Heart left ventricle (tissue), 13 donors: ENCODE measurements at regions not wholly inside any gene's neighbourhood (a gene's known extent, or its start where the extent isn't known, plus 50 kb on each side); places are given as distances from the start of the nearest gene placed in this dataset.

Experiments used
- CTCF ChIP-seq, 12 donors: fragments of 200-600 bp; sonication (generic) in 4 of 12; IDR thresholded peaks; one replicate each; pipeline versions ENCODE4 v1.5.0 to v1.8.0; 2018 to 2022; ENCODE audit warnings: antibody characterized with exemption in 12 of 12, mild to moderate bottlenecking in 5 of 12
- POLR2A ChIP-seq, 2 donors: fragments of 450-650 bp; IDR thresholded peaks; one replicate each; pipeline ENCODE4 v1.6.1; 2017; ENCODE audit warnings: antibody characterized with exemption in 2 of 2, mild to moderate bottlenecking in 2 of 2, moderate library complexity in 2 of 2
- donor health status: ischemic (EF 13 %, LVEDD 7.1; RV severe dilation, severe dysfunction).
- donor health status: DM: no; HTN: yes; CAD: no.
- donor health status: DM: no; HTN: no; CAD: no.
- donor health status: ischemic (EF 25% LVEDD 6.9; RV normal size, moderate dysfunction).
- donor health status: ischemic (EF 25% LVEDD 5.7; RV mildly dilated, moderate dysfunction).
- donor health status: ischemic (EF 35%, LVEDD 5.7; RV mildly dilated, moderate dysfunction).
- donor health status: nonischemic (EF 11% LVEDD 7.7; RV severe dilation, severe dysfunction).
- donor health status: DM: yes; HTN: yes; CAD: no.
- donor health status: PGD.
- donor health status: ischemic (EF 29% LVEDD 5.4; RV normal size, mild dysfunction).
- donor health status: nonischemic (EF 23%, LVEDD 6.1; RV moderate dilation, normal function).

GRCh38 chr4:101724093-101724492 is 66.4 kb upstream of the BANK1 start:
- TF ChIP-seq POLR2A (IDR thresholded peaks at IDR 0.05) (no peak), CTCF (IDR thresholded peaks at IDR 0.05) (no peak)
